ENCODE measurements at regions not wholly inside any gene's neighbourhood (a gene's known extent, or its start where the extent isn't known, plus 50 kb on each side); places are given as distances from the start of the nearest gene placed in this dataset.

GRCh38 chrX:134716620-134717012 is 58.3 kb upstream of the PLAC1 start:
- TF ChIP-seq GTF2F1 (IDR thresholded peaks at IDR 0.05; ENCODE audit: borderline replicate concordance, low read depth, low read length) (no peak), CTCF (IDR thresholded peaks at IDR 0.05; ENCODE audit: control extremely low read depth in 1 of 3, insufficient read depth in 1 of 3, low read depth in 1 of 3, low read length in 3 of 3) (no peak), CHD2 (IDR thresholded peaks at IDR 0.05; ENCODE audit: low read length) (no peak), CTBP2 (IDR thresholded peaks at IDR 0.05; ENCODE audit: borderline replicate concordance, insufficient read depth, insufficient read length, low read length) (no peak), POLR2A (IDR thresholded peaks at IDR 0.05; ENCODE audit: control extremely low read depth in 1 of 2, low read depth in 2 of 2, low read length in 2 of 2) (no peak), CHD1 (IDR thresholded peaks at IDR 0.05; ENCODE audit: low read depth, low read length) (no peak)

All from H1 (cell line).